GM12892 (cell line): ENCODE measurements at regions not wholly inside any gene's neighbourhood (a gene's known extent, or its start where the extent isn't known, plus 50 kb on each side); places are given as distances from the start of the nearest gene placed in this dataset.

Experiments
- POLR2AphosphoS5 ChIP-seq: IDR thresholded peaks from 2 replicates; pipeline ENCODE4 v1.6.1; 2011; ENCODE audit warnings: low read depth, low read length, control low read depth
- TAF1 ChIP-seq: IDR thresholded peaks from 2 replicates; pipeline ENCODE4 v1.6.1; 2011; ENCODE audit warnings: low read depth, mild to moderate bottlenecking, control low read depth, low read length, borderline replicate concordance

DNA sequence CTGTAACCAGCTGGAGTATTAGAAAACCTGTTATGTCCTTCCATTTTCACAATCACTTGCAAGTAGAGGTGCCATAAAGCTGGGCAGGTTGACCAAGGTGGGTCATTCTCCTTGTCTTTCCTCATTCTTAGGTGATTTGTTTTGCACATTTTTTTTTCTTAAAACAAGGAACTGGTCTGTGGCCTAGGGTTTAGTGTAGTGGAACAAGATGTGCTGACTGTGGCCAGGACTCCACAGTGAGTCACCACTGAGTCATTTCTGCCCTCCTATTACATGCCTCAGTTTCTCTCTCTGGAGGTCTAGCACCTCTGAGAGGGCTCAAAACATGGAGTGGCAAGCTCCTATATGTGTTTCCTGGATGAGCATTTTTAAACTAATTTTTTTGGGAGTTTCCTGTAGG lies 355.9 kb downstream of the GPM6A start:
- TF ChIP-seq POLR2AphosphoS5 (no peak), TAF1 (no peak)
